Osteoblast (primary cell): ENCODE measurements at regions not wholly inside any gene's neighbourhood (a gene's known extent, or its start where the extent isn't known, plus 50 kb on each side); places are given as distances from the start of the nearest gene placed in this dataset.

Experiments
- DNase-seq: peaks from one replicate; pipeline ENCODE4 v3.0.0; 2011; ENCODE audit warnings: low spot score, mixed read lengths; ENCODE audit not compliant: insufficient read length; ENCODE audit errors: missing footprints
- H2AFZ ChIP-seq: 2 replicates; pipeline ENCODE4 v1.6.0; 2011; ENCODE audit warnings: mild to moderate bottlenecking, low read length
- H3K27ac ChIP-seq: 2 replicates; pipeline ENCODE4 v1.5.1; 2011; ENCODE audit warnings: mild to moderate bottlenecking, low read depth, low read length, moderate library complexity
- H3K27me3 ChIP-seq: 2 replicates; pipeline ENCODE4 v1.6.0; 2012; ENCODE audit warnings: mild to moderate bottlenecking, control low read depth, inconsistent platforms, low read length, moderate library complexity; ENCODE audit not compliant: insufficient read depth
- H3K36me3 ChIP-seq: 2 replicates; pipeline ENCODE4 v1.5.1; 2011; ENCODE audit warnings: mild to moderate bottlenecking, low read length, control low read depth, moderate library complexity; ENCODE audit not compliant: insufficient read depth
- H3K4me1 ChIP-seq: 2 replicates; pipeline ENCODE4 v1.5.1; 2011; ENCODE audit warnings: mild to moderate bottlenecking, low read length, control low read depth, moderate library complexity; ENCODE audit not compliant: insufficient read depth
- H3K4me2 ChIP-seq: 2 replicates; pipeline ENCODE4 v1.6.0; 2011; ENCODE audit warnings: mild to moderate bottlenecking, low read length; ENCODE audit not compliant: insufficient read depth
- H3K4me3 ChIP-seq: fragments of 200-600 bp; sonication (generic); 3 replicates; pipeline ENCODE4 v1.5.1; 2012; ENCODE audit warnings: mild to moderate bottlenecking, low read length, inconsistent platforms; ENCODE audit not compliant: insufficient read depth
- H3K79me2 ChIP-seq: 2 replicates; pipeline ENCODE4 v1.6.0; 2012; ENCODE audit warnings: mild to moderate bottlenecking, low read length, control low read depth, inconsistent platforms; ENCODE audit not compliant: insufficient read depth
- H3K9me3 ChIP-seq: 2 replicates; pipeline ENCODE4 v1.5.1; 2011; ENCODE audit warnings: low read depth, low read length, control low read depth
- H4K20me1 ChIP-seq: 2 replicates; pipeline ENCODE4 v1.6.0; 2012; ENCODE audit warnings: mild to moderate bottlenecking, low read length, control low read depth; ENCODE audit not compliant: insufficient read depth
- TF ChIP-seq, protein P1 (sequence below): IDR thresholded peaks from 2 replicates; pipeline ENCODE4 v1.5.1; 2011; ENCODE audit warnings: mild to moderate bottlenecking, low read depth, low read length, moderate library complexity; ENCODE audit errors: extremely low read depth

DNA sequence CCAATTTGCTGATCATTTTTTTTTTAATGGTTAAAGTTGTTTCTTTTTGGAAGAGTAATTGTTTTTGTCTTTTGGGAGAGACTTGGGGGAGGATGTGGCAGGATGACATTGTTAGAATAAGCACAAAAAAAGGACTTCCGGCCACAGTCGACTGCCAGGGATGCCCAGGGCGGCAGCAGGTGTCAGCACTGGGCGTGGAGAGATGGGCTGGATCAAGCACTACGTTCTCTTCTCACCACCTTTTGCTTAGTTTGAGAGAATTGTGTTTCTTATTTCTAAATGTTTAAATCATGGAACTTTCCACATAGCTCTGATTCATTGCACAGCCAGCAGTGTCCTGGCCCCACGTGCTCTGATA is 104.6 kb upstream of the FRMD1 start:
- no peaks in the 10 kb centered on the region for H3K9me3 ChIP-seq
- H3K4me3 ChIP-seq: no peak overlapping the region
- H3K4me2 ChIP-seq: no peak overlapping the region
- TF ChIP-seq, protein P1, sequence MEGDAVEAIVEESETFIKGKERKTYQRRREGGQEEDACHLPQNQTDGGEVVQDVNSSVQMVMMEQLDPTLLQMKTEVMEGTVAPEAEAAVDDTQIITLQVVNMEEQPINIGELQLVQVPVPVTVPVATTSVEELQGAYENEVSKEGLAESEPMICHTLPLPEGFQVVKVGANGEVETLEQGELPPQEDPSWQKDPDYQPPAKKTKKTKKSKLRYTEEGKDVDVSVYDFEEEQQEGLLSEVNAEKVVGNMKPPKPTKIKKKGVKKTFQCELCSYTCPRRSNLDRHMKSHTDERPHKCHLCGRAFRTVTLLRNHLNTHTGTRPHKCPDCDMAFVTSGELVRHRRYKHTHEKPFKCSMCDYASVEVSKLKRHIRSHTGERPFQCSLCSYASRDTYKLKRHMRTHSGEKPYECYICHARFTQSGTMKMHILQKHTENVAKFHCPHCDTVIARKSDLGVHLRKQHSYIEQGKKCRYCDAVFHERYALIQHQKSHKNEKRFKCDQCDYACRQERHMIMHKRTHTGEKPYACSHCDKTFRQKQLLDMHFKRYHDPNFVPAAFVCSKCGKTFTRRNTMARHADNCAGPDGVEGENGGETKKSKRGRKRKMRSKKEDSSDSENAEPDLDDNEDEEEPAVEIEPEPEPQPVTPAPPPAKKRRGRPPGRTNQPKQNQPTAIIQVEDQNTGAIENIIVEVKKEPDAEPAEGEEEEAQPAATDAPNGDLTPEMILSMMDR: no peak
- H4K20me1 ChIP-seq: no peaks in the 10 kb centered on the region
- DNase-seq: no peak
- no peaks in the 10 kb centered on the region for H3K79me2 ChIP-seq
- no peaks in the 10 kb centered on the region for H3K36me3 ChIP-seq
- H3K4me1 ChIP-seq: no peaks in the 10 kb centered on the region
- H3K27ac ChIP-seq: no peak overlapping the region
- no peaks in the 10 kb centered on the region for H3K27me3 ChIP-seq
- no peak overlapping the region for H2AFZ ChIP-seq

DNA sequence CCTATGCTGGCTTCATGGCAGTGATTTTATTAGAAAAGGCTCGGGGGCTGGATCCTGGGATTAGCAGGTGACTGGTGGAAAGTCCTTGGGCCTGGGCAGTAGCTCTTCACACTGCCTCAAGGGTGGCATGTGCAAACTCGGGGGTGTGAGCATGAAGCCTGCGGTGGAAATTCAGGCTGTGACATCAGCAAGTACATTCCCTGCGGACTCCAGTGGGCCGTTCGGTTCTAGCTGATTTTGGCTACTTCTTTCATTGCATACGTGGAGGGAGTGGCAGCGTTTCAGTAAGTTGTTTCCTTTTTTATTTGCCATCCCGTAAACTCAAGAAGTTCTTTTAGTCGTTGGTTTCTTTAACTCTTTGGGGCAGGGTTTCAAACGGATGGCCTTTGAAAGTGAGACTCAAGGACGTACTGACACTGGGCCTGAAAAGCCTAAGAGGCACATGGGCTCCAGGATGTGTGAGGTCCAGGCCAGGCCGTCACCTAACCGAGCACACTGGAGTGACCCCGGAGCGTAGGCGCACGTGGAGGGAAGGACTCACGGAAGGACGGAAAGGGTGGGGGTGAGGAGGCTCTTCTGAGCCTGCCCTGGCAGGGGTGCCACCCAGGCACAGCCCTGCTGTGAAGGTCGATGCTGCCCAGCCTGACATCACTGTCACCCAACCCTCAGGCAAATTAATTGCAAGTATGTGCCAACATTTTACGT is 104.0 kb upstream of the FRMD1 start:
- Histone ChIP-seq H2AFZ (no peak overlapping the region), H3K4me1 (no peaks in the 10 kb centered on the region), H3K36me3 (no peaks in the 10 kb centered on the region), H3K27ac (no peak overlapping the region), H3K4me3 (no peak overlapping the region), H4K20me1 (no peaks in the 10 kb centered on the region), H3K79me2 (no peaks in the 10 kb centered on the region), H3K27me3 (no peaks in the 10 kb centered on the region), H3K4me2 (no peak overlapping the region), H3K9me3 (no peaks in the 10 kb centered on the region)
- TF ChIP-seq, protein P1: no peak
- DNase-seq: no peak

DNA sequence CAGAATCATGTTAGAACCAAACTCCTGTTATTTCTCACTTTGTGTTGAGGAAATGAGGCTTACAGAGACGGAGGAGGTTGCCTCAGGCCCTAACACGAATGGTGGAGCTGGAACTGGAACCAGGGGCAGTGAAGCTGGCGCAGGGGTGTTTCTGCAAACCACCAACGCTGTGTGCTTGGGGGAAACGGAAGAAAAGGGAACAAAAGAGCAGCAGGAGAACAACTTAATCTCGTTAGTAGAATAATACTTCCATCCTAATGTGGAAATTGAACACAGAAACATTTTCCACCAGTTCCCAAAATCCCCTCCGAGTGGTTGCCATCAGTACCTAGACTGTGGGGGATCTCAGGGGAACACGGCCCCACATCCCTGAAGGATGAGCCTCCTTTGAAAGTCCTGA is 103.4 kb upstream of the FRMD1 start:
- Histone ChIP-seq H3K4me2 (no peak overlapping the region), H4K20me1 (no peaks in the 10 kb centered on the region)

DNA sequence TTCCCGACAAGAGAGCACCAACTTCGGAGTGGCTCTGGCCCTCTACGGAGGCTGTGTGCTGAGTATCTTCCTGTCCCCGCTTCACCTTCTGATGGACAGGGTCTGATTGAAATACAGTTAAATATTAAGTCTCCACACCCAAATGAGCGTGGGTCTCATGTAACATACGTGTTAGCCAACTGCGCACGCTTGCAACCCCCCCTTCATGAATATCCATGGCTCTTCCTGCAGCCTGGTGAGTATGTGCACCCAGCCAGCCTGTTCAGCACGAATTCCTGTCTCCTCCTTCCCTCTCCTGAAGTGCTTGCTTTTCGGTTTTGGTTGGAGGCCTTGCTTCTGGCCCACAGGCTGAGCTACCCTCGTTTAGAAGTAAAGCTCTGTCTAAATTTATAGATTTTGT is 102.9 kb upstream of the FRMD1 start:
- Histone ChIP-seq H3K4me3 (no peak overlapping the region), H3K27me3 (no peaks in the 10 kb centered on the region), H3K36me3 (no peaks in the 10 kb centered on the region), H3K4me1 (no peaks in the 10 kb centered on the region), H3K27ac (no peak overlapping the region), H3K4me2 (no peak overlapping the region), H4K20me1 (no peaks in the 10 kb centered on the region), H3K79me2 (no peaks in the 10 kb centered on the region), H3K9me3 (no peaks in the 10 kb centered on the region), H2AFZ (no peak overlapping the region)
- no peak for DNase-seq
- TF ChIP-seq, protein P1: no peak

More for the DNA sequence above, 103.4 kb upstream of the FRMD1 start:
- H3K4me1 ChIP-seq: no peaks in the 10 kb centered on the region
- no peaks in the 10 kb centered on the region for H3K27me3 ChIP-seq
- no peak overlapping the region for H2AFZ ChIP-seq
- TF ChIP-seq, protein P1: no peak
- H3K36me3 ChIP-seq: no peaks in the 10 kb centered on the region
- no peak overlapping the region for H3K4me3 ChIP-seq
- H3K9me3 ChIP-seq: no peaks in the 10 kb centered on the region
- no peak for DNase-seq
- H3K27ac ChIP-seq: no peak overlapping the region
- no peaks in the 10 kb centered on the region for H3K79me2 ChIP-seq
